Cardiac muscle cell (in vitro differentiated cells and primary cell): ENCODE measurements at regions not wholly inside any gene's neighbourhood (a gene's known extent, or its start where the extent isn't known, plus 50 kb on each side); places are given as distances from the start of the nearest gene placed in this dataset.

ENCODE experiments used
- DNase-seq, 2 donors: peaks; one replicate each; pipeline versions ENCODE4 v3.0.0 to v3.0.0-alpha.2; 2010 to 2017; ENCODE audit warnings: low read depth in 1 of 2, low spot score in 1 of 2
- H3K27ac ChIP-seq: fragments of 200-600 bp; sonication (generic); 2 replicates; pipeline ENCODE4 v1.5.1; 2016
- H3K27me3 ChIP-seq: fragments of 200-600 bp; sonication (generic); 2 replicates; pipeline ENCODE4 v1.6.0; 2016; ENCODE audit warnings: control low read depth
- H3K36me3 ChIP-seq: fragments of 200-600 bp; sonication (generic); 2 replicates; pipeline ENCODE4 v1.5.1; 2016; ENCODE audit warnings: control low read depth
- H3K4me1 ChIP-seq: fragments of 200-600 bp; sonication (generic); 2 replicates; pipeline ENCODE4 v1.8.1; 2017; ENCODE audit warnings: low read depth, mild to moderate bottlenecking, mixed run types
- H3K4me3 ChIP-seq: fragments of 200-600 bp; sonication (generic); 2 replicates; pipeline ENCODE4 v1.5.1; 2016; ENCODE audit warnings: mild to moderate bottlenecking
- H3K9me3 ChIP-seq: fragments of 200-600 bp; sonication (generic); 2 replicates; pipeline ENCODE4 v1.5.1; 2017; ENCODE audit warnings: low read depth, mild to moderate bottlenecking, control low read depth
- TF ChIP-seq, protein P1 (sequence below): IDR thresholded peaks from 2 replicates; pipeline ENCODE4 v1.5.1; 2012; ENCODE audit warnings: low read depth, mild to moderate bottlenecking, low read length

DNA sequence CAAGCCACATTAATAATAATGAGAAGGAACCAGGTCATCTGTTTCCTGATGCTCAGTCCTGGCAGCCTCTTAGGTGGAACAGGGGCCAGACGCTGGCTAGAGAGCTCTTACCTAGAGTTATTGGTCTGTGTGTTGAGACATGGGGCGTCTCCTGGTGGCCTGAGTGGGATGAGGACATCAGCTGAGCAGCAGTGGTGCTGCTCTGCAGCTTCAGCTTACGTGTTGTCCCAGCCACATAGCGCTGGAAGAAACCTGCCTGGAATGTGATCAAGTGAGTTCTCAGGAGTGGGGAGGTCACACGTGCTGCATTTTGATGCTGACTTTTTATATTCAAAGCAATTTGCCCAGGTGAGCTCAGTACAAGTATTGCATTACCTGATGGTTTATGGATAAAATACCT, 355.4 kb downstream of the CDH26 start:
- no peak for DNase-seq
- TF ChIP-seq, protein P1, sequence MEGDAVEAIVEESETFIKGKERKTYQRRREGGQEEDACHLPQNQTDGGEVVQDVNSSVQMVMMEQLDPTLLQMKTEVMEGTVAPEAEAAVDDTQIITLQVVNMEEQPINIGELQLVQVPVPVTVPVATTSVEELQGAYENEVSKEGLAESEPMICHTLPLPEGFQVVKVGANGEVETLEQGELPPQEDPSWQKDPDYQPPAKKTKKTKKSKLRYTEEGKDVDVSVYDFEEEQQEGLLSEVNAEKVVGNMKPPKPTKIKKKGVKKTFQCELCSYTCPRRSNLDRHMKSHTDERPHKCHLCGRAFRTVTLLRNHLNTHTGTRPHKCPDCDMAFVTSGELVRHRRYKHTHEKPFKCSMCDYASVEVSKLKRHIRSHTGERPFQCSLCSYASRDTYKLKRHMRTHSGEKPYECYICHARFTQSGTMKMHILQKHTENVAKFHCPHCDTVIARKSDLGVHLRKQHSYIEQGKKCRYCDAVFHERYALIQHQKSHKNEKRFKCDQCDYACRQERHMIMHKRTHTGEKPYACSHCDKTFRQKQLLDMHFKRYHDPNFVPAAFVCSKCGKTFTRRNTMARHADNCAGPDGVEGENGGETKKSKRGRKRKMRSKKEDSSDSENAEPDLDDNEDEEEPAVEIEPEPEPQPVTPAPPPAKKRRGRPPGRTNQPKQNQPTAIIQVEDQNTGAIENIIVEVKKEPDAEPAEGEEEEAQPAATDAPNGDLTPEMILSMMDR, result no peak
- Histone ChIP-seq H3K4me3 (no peak overlapping the region), H3K4me1 (no peaks in the 10 kb centered on the region), H3K9me3 (no peaks in the 10 kb centered on the region), H3K27ac (no peak overlapping the region), H3K36me3 (no peaks in the 10 kb centered on the region), H3K27me3 (no peaks in the 10 kb centered on the region)

DNA sequence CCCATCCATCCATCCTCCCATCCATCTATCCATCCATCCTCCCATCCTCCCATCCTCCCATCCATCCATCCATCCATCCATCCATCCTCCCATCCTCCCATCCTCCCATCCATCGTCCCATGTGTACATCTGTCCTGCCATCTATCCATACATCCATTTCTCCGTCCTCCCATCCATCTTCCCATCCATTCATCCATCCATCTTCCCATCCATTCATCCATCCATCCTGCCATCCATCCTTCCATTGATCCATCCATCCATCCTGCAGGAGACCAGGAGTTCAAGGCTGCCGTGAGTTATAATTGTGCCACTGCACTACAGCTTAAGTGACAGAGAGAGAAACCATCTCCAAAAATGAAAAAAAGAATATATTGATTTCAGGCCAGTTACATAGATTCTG, 356.5 kb downstream of the CDH26 start:
- no peaks in the 10 kb centered on the region for H3K4me1 ChIP-seq
- H3K4me3 ChIP-seq, result no peak overlapping the region
- no peak overlapping the region for H3K27ac ChIP-seq
- no peak for DNase-seq
- H3K27me3 ChIP-seq, result no peaks in the 10 kb centered on the region
- H3K36me3 ChIP-seq, result no peaks in the 10 kb centered on the region
- no peaks in the 10 kb centered on the region for H3K9me3 ChIP-seq
- TF ChIP-seq, protein P1, result no peak

DNA sequence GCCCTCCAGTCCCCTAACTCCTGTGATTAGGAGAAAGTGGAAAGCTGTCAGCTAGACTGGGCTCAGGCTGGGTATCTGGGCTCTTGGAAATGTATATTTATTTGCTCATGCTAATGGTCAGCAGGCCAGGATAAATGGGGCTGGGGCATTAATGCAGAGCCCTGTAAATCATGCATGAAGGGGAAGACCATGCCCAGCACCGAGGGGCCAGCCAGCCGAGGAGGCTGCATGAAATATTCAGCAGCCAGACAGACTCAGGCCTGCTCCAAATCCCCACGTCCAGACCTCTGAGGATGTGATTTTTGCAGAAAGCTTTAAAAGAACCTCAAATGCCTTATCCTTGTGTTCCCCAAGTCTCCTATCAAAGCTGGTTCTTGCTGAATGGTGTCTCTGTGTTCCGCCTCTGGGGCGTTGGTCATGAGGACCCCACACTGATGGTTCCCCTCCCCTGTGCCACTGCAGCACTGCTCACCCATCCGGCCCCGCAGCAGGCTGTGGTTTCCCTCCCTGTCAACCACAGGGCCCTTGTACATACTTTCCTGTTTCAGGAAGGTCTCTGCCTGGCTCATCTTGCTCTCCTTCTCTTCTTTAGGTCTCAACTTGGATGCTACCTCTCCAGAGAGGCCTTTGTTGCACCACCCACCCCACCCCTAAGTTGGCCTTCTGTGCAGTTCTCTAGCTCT, 358.4 kb downstream of the CDH26 start:
- Histone ChIP-seq H3K4me1 (no peaks in the 10 kb centered on the region), H3K36me3 (no peaks in the 10 kb centered on the region), H3K4me3 (no peak overlapping the region), H3K27ac (no peak overlapping the region), H3K27me3 (no peaks in the 10 kb centered on the region), H3K9me3 (no peaks in the 10 kb centered on the region)
- TF ChIP-seq, protein P1, result no peak
- no peak for DNase-seq

DNA sequence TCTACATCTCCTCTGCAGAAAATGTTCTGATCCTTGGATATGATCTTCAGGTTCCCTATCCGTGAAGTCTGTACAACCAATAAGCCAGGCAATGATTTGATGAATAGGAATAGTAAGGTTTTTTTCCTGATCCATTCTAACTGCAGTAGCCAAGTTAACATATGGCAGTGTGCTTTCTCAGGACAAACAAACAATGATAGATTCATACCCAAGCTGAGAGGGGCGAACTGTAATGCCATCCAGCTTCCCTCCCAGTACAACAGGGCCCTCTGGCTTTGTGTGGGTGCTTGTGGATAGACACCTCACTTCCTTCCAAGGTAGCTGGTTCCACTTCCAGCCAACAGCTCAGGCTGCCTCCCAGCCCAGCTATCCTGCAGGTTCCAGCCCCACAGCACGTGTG, 359.2 kb downstream of the CDH26 start:
- TF ChIP-seq, protein P1, result no peak
- H3K36me3 ChIP-seq, result no peaks in the 10 kb centered on the region
- H3K9me3 ChIP-seq, result no peaks in the 10 kb centered on the region
- no peaks in the 10 kb centered on the region for H3K27me3 ChIP-seq
- no peak overlapping the region for H3K4me3 ChIP-seq
- DNase-seq, result no peak
- no peaks in the 10 kb centered on the region for H3K4me1 ChIP-seq
- H3K27ac ChIP-seq, result no peak overlapping the region

DNA sequence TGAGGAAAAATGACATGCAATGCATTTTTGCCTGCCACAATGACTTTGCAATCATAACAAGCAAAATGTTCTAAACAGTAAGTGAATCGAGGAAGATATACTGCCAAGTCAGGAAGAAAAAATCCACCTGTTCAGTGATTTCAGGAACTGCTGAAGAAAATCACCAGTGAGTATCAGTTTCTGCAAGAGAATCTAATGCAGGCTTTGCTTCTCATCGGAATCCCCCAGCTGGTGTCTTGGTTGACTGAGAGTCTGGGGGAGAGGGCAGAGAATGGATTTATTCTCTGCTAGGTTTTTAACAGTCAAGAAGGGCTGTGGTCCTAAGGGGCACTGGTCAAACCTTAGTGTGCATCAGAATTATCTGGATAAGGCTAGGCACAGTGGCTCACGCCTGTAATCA, 363.4 kb downstream of the CDH26 start:
- TF ChIP-seq, protein P1, result no peak
- Histone ChIP-seq H3K9me3 (no peaks in the 10 kb centered on the region), H3K27ac (no peak overlapping the region), H3K27me3 (no peaks in the 10 kb centered on the region), H3K36me3 (no peaks in the 10 kb centered on the region), H3K4me3 (no peak overlapping the region), H3K4me1 (no peaks in the 10 kb centered on the region)
- DNase-seq, result no peak
